Hepatic stellate cell (primary cell): ENCODE measurements at regions not wholly inside any gene's neighbourhood (a gene's known extent, or its start where the extent isn't known, plus 50 kb on each side); places are given as distances from the start of the nearest gene placed in this dataset.

ENCODE experiments used
- DNase-seq: peaks from one replicate; pipeline ENCODE4 v3.0.0; 2011; ENCODE audit warnings: low spot score

- no peak for DNase-seq
Measured at GRCh38 chr5:12354686-12355085, 450.4 kb upstream of the CTNND2 start.

GRCh38 chr5:12343558-12343957 is 439.3 kb upstream of the CTNND2 start:
- DNase-seq = no peak

- no peak for DNase-seq
Measured at GRCh38 chr5:12335938-12336337, 431.7 kb upstream of the CTNND2 start.

GRCh38 chr5:12332480-12332879 is 428.2 kb upstream of the CTNND2 start:
- DNase-seq = no peak

GRCh38 chr5:12330993-12331588 is 426.8 kb upstream of the CTNND2 start:
- DNase-seq = no peak

- no peak for DNase-seq
Measured at GRCh38 chr5:12330381-12330780, 426.1 kb upstream of the CTNND2 start.

GRCh38 chr5:12323637-12324229 is 419.5 kb upstream of the CTNND2 start:
- DNase-seq = no peak

- DNase-seq = no peak
Measured at GRCh38 chr5:12322042-12322441, 417.8 kb upstream of the CTNND2 start.

GRCh38 chr5:12320331-12320730 is 416.1 kb upstream of the CTNND2 start:
- no peak for DNase-seq

- no peak for DNase-seq
Measured at GRCh38 chr5:12316812-12317211, 412.6 kb upstream of the CTNND2 start.

- DNase-seq = no peak
Measured at GRCh38 chr5:12315461-12315860, 411.2 kb upstream of the CTNND2 start.

GRCh38 chr5:12313602-12314001 is 409.4 kb upstream of the CTNND2 start:
- no peak for DNase-seq

- no peak for DNase-seq
Measured at GRCh38 chr5:12312343-12312742, 408.1 kb upstream of the CTNND2 start.

- DNase-seq = no peak
Measured at GRCh38 chr5:12294151-12294550, 389.9 kb upstream of the CTNND2 start.

- no peak for DNase-seq
Measured at GRCh38 chr5:12292610-12293204, 388.5 kb upstream of the CTNND2 start.

- DNase-seq = no peak
Measured at GRCh38 chr5:12284604-12285003, 380.4 kb upstream of the CTNND2 start.

GRCh38 chr5:12277504-12278192 is 373.4 kb upstream of the CTNND2 start:
- DNase-seq = no peak

- DNase-seq = no peak
Measured at GRCh38 chr5:12274236-12274635, 370.0 kb upstream of the CTNND2 start.

- no peak for DNase-seq
Measured at GRCh38 chr5:12272389-12272788, 368.1 kb upstream of the CTNND2 start.

GRCh38 chr5:12270914-12271313 is 366.7 kb upstream of the CTNND2 start:
- no peak for DNase-seq

GRCh38 chr5:12269164-12269563 is 364.9 kb upstream of the CTNND2 start:
- DNase-seq = no peak

- DNase-seq = no peak
Measured at GRCh38 chr5:12258549-12258948, 354.3 kb upstream of the CTNND2 start.

- DNase-seq = no peak
Measured at GRCh38 chr5:12250454-12250853, 346.2 kb upstream of the CTNND2 start.
